Ovary (tissue), 7 donors: ENCODE measurements at regions not wholly inside any gene's neighbourhood (a gene's known extent, or its start where the extent isn't known, plus 50 kb on each side); places are given as distances from the start of the nearest gene placed in this dataset.

Source experiments
- DNase-seq, 5 donors: peaks; one replicate each; pipeline ENCODE4 v3.0.0-alpha.2; 2019 to 2020
- H3K27ac ChIP-seq, 2 donors: fragments of 200-600 bp; one replicate each; pipeline versions ENCODE4 v1.5.1 to v1.8.0; 2019 to 2022
- H3K27me3 ChIP-seq: fragments of 200-600 bp; one replicate; pipeline ENCODE4 v1.8.0; 2022
- H3K36me3 ChIP-seq: fragments of 200-600 bp; sonication (generic); one replicate; pipeline ENCODE4 v1.5.1; 2019
- H3K4me1 ChIP-seq: one replicate; pipeline ENCODE4 v1.8.1; 2013; ENCODE audit warnings: mild to moderate bottlenecking, moderate library complexity; ENCODE audit not compliant: insufficient read depth
- H3K4me3 ChIP-seq: fragments of 200-600 bp; sonication (generic); one replicate; pipeline ENCODE4 v1.5.1; 2017
- H3K9me3 ChIP-seq, 2 donors: fragments of 200-600 bp in 1 of 2; sonication (generic) in 1 of 2; one replicate each; pipeline versions ENCODE4 v1.5.1 to v1.8.1; 2013 to 2019; ENCODE audit warnings: mild to moderate bottlenecking in 1 of 2, moderate library complexity in 1 of 2
- EP300 ChIP-seq: sonication (generic); formaldehyde crosslinking; IDR thresholded peaks from one replicate; pipeline ENCODE4 v1.6.1; 2017; ENCODE audit warnings: antibody characterized with exemption
- POLR2A ChIP-seq: fragments of 450-650 bp; IDR thresholded peaks from one replicate; pipeline ENCODE4 v1.6.1; 2017; ENCODE audit warnings: antibody characterized with exemption, mild to moderate bottlenecking, moderate library complexity
- WGBS, 3 donors: extraction: QIAGEN DNeasy Blood & Tissue Kit in 1 of 3; methylation state at CpG; one replicate each; pipeline versions ENCODE4 v1.1.5 to v1.1.7; 2013 to 2017; 5-methylcytosine and 5-hydroxymethylcytosine counted together
- intact Hi-C, 4 donors: fragments of 100-400 bp; cut with DNase I; formaldehyde crosslinking; loops; one replicate each; pipeline versions ENCODE4 v1.11.0 to v1.15.1; 2022 to 2023
- TF ChIP-seq, protein P1 (sequence below), 3 donors: fragments of 450-650 bp in 2 of 3; fragments of 200-600 bp in 1 of 3; IDR thresholded peaks; one replicate each; pipeline versions ENCODE4 v1.5.1 to v1.8.0; 2016 to 2022; ENCODE audit warnings: antibody characterized with exemption in 3 of 3, mild to moderate bottlenecking in 1 of 3
- donor health status: DM: no; HTN: no; CAD: no; lungs with moderate emphysema.
- donor health status: DM: no; HTN: no; CAD: no.
- donor health status: Bipolar disorder and iron deficiency.
- donor health status: DM: no; HTN: no; CAD: no.
- donor health status: DM: yes; HTN: yes; CAD: no.

DNA sequence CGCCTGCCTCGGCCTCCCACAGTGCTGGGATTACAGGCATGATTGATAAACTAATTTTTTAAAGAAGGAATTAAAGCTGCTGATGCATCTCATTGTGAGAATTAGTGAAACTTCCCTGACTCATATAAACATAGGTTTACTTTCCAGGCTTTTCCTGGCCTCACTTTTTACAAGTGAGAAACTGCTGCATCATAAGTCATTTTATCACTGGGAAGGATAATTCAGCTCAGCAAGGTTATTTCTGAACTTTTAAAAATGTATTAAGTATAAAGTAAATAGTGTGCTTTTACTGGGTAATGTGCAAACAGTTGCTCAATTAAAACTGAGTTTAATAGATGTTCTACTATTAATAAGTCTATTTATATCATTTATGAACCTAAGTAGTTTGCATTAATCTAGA, 1130.3 kb upstream of the CDH2 start:
- H3K27ac ChIP-seq: no peak overlapping the region

GRCh38 chr18:29305516-29305915, 1128.6 kb upstream of the CDH2 start:
- 87 to 93% (median 91%) methylated on average over 3 of the region's 3 CpGs for WGBS, 3 donors
- DNase-seq: no peak
- intact Hi-C loops: no loop called here

More for the DNA sequence above, 1130.3 kb upstream of the CDH2 start:
- 83 to 96% (median 92%) methylated on average over 2 of the region's 2 CpGs for WGBS, 3 donors
- TF ChIP-seq POLR2A: no peak
- no peak for TF ChIP-seq EP300
- TF ChIP-seq, protein P1, sequence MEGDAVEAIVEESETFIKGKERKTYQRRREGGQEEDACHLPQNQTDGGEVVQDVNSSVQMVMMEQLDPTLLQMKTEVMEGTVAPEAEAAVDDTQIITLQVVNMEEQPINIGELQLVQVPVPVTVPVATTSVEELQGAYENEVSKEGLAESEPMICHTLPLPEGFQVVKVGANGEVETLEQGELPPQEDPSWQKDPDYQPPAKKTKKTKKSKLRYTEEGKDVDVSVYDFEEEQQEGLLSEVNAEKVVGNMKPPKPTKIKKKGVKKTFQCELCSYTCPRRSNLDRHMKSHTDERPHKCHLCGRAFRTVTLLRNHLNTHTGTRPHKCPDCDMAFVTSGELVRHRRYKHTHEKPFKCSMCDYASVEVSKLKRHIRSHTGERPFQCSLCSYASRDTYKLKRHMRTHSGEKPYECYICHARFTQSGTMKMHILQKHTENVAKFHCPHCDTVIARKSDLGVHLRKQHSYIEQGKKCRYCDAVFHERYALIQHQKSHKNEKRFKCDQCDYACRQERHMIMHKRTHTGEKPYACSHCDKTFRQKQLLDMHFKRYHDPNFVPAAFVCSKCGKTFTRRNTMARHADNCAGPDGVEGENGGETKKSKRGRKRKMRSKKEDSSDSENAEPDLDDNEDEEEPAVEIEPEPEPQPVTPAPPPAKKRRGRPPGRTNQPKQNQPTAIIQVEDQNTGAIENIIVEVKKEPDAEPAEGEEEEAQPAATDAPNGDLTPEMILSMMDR (IDR thresholded peaks at IDR 0.05): no peak
- Histone ChIP-seq H3K4me3 (no peak overlapping the region), H3K27me3 (no peaks in the 10 kb centered on the region), H3K9me3 (no peaks in the 10 kb centered on the region), H3K4me1 (no peaks in the 10 kb centered on the region), H3K36me3 (no peaks in the 10 kb centered on the region)
- intact Hi-C loops: no loop called here
- DNase-seq: no peak

GRCh38 chr18:29301048-29301447, 1124.1 kb upstream of the CDH2 start:
- Histone ChIP-seq H3K27me3 (no peaks in the 10 kb centered on the region), H3K4me1 (no peaks in the 10 kb centered on the region), H3K9me3 (no peaks in the 10 kb centered on the region), H3K36me3 (no peaks in the 10 kb centered on the region), H3K27ac (no peak overlapping the region), H3K4me3 (no peak overlapping the region)
- intact Hi-C loops: no loop called here
- WGBS, 3 donors: 73 to 80% (median 76%) methylated on average over 3 of the region's 3 CpGs
- TF ChIP-seq EP300 (no peak), POLR2A (no peak)
- TF ChIP-seq, protein P1 (IDR thresholded peaks at IDR 0.05): no peak
- DNase-seq: no peak

More at GRCh38 chr18:29305516-29305915, 1128.6 kb upstream of the CDH2 start:
- TF ChIP-seq POLR2A: no peak
- TF ChIP-seq, protein P1 (IDR thresholded peaks at IDR 0.05): no peak
- TF ChIP-seq EP300: no peak
- H3K9me3 ChIP-seq: no peaks in the 10 kb centered on the region
- no peaks in the 10 kb centered on the region for H3K27me3 ChIP-seq
- no peak overlapping the region for H3K27ac ChIP-seq
- no peaks in the 10 kb centered on the region for H3K36me3 ChIP-seq
- H3K4me3 ChIP-seq: no peak overlapping the region
- no peaks in the 10 kb centered on the region for H3K4me1 ChIP-seq

DNA sequence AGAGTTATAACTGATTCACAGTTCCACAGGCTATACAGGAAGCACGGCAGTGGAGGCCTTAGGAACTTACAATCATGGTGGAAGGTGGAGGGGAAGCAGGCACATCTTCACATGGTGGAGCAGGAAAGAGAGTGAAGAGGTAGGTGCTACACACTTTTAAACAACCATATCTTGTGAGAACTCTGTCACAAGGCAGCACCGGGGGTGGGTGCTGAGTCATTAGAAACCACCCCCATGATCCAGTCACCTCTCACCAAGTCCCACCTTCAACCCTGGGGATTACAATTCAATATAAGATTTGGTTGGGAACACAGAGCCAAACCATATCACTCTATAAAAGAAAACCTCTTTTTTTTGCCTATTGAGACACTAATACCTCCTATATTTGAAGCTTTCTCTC, 1108.5 kb upstream of the CDH2 start:
- no peaks in the 10 kb centered on the region for H3K9me3 ChIP-seq
- 74 to 89% (median 84%) methylated on average over 2 of the region's 2 CpGs for WGBS, 3 donors

More for the DNA sequence above, 1108.5 kb upstream of the CDH2 start:
- Histone ChIP-seq H3K4me1 (no peaks in the 10 kb centered on the region), H3K27me3 (no peaks in the 10 kb centered on the region), H3K4me3 (no peak overlapping the region), H3K36me3 (no peaks in the 10 kb centered on the region), H3K27ac (no peak overlapping the region)
- intact Hi-C loops: no loop called here
- TF ChIP-seq POLR2A (no peak), EP300 (no peak)
- TF ChIP-seq, protein P1 (IDR thresholded peaks at IDR 0.05): no peak
- no peak for DNase-seq
